ENCODE measurements at regions not wholly inside any gene's neighbourhood (a gene's known extent, or its start where the extent isn't known, plus 50 kb on each side); places are given as distances from the start of the nearest gene placed in this dataset.
"Not testable (repeated sequence)": the region's sequence is repeated elsewhere in the genome, so short reads cannot be mapped to it uniquely, and the experiment has no call there.

DNA sequence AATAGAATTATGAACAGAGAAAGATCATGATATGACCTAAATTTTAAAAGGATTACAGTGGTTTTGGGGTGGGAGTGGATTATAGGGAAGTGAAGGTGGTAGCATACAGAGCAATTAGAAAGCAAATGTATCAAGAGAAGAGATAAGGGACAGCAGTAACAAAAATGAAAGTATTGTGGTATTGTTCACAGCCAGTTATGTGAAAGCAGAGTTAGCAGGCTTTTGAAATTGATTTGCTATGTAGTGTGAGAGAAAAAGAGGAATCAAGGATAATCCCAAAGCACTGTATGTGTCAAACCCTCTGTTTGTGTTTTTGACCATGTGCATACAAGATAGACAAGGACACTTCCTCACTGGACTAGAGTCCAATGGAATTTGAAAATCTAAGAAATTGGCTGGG lies 1721.4 kb downstream of the PCDH9 start:
- TF ChIP-seq, protein P1, sequence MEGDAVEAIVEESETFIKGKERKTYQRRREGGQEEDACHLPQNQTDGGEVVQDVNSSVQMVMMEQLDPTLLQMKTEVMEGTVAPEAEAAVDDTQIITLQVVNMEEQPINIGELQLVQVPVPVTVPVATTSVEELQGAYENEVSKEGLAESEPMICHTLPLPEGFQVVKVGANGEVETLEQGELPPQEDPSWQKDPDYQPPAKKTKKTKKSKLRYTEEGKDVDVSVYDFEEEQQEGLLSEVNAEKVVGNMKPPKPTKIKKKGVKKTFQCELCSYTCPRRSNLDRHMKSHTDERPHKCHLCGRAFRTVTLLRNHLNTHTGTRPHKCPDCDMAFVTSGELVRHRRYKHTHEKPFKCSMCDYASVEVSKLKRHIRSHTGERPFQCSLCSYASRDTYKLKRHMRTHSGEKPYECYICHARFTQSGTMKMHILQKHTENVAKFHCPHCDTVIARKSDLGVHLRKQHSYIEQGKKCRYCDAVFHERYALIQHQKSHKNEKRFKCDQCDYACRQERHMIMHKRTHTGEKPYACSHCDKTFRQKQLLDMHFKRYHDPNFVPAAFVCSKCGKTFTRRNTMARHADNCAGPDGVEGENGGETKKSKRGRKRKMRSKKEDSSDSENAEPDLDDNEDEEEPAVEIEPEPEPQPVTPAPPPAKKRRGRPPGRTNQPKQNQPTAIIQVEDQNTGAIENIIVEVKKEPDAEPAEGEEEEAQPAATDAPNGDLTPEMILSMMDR (IDR thresholded peaks at IDR 0.05; ENCODE audit: low read depth, low read length), result no peak
- DNase-seq (ENCODE audit: extremely low read depth, low read depth), result no peak

- DNase-seq (ENCODE audit: extremely low read depth, low read depth), result no peak
- TF ChIP-seq, protein P1 (IDR thresholded peaks at IDR 0.05; ENCODE audit: low read depth, low read length), result no peak
Measured at GRCh38 chr13:65508338-65508737, 1721.8 kb downstream of the PCDH9 start.

- TF ChIP-seq, protein P1 (IDR thresholded peaks at IDR 0.05; ENCODE audit: low read depth, low read length), result no peak
Measured at GRCh38 chr13:65505941-65506340, 1724.2 kb downstream of the PCDH9 start.

DNA sequence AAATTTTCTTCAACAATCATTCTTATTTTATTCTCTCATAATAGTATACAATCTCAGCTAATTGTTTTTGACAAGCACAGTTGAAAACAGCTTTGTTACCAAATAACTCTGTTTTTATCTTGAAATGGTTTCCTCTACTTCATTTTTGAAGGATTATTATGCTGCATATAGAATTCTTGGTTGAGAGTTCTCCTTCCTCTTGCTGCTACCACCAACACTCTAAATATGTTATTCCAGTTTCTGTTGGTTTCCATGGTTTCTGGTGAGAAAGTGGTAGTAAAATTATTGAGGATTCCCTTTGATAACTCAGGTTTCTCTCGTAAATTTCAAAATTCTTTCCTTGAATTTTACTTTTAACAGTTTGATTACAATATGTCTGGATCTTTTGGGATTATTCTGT lies 1725.9 kb downstream of the PCDH9 start:
- no peak for DNase-seq (ENCODE audit: extremely low read depth, low read depth)
- TF ChIP-seq, protein P1 (IDR thresholded peaks at IDR 0.05; ENCODE audit: low read depth, low read length), result no peak

More at GRCh38 chr13:65505941-65506340, 1724.2 kb downstream of the PCDH9 start:
- no peak for DNase-seq (ENCODE audit: extremely low read depth, low read depth)

GRCh38 chr13:65500481-65500880 lies 1729.7 kb downstream of the PCDH9 start:
- TF ChIP-seq, protein P1 (IDR thresholded peaks at IDR 0.05; ENCODE audit: low read depth, low read length), result no peak
- DNase-seq (ENCODE audit: extremely low read depth, low read depth), result no peak

DNA sequence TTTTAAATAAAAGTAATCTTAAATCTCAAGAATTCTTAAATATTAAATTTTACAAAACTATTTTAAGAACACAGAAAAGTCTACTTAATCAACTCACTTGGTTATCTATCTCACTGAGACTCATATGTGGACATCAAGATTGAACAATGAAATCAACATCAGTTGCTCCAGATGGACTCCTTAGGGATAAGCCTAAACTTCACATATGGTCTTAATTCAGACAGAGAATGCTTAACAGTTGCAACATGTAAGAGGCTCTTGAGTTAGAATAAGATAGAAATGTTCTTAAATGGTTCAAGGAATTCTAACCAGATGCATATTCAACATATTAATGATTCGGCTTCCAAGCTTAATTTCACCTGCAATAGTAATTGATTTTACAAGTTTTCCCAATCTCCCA lies 1730.9 kb downstream of the PCDH9 start:
- DNase-seq (ENCODE audit: extremely low read depth, low read depth), result no peak
- TF ChIP-seq, protein P1 (IDR thresholded peaks at IDR 0.05; ENCODE audit: low read depth, low read length), result no peak

DNA sequence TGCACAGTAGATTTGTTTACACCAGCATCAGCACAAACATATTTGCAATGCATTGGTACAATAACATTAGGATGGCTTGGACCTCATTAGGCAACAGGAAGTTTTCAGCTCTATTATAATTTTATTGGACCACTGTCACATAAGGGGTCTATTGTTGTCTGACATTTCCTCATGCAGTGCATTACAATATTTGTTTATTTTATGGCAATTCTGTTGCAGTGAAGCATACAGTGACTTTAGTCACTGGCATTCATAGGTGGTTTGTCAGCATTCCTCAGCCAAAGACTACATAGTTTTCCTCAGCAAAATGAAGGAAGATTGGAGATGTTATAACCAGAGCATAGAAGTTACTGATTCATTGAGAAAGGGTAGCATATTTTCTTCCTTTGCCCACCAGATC lies 1732.9 kb downstream of the PCDH9 start:
- no peak for DNase-seq (ENCODE audit: extremely low read depth, low read depth)
- TF ChIP-seq, protein P1 (IDR thresholded peaks at IDR 0.05; ENCODE audit: low read depth, low read length), result no peak

DNA sequence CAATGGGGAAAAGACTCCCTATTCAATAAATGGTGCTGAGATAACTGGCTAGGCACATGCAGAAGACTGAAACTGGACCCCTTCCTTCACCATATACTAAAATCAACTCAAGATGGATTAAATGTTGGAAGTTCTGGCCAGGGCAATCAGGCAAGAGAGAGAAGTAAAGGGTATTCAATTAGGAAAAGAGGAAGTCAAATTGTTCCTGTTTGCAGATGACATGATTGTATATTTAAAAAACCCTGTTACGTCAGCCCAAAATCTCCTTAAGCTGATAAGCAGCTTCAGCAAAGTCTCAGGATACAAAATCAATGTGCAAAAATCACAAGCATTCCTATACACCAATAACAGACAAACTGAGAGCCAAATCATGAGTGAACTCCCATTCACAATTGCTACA lies 1739.4 kb downstream of the PCDH9 start:
- not testable (repeated sequence) for DNase-seq (ENCODE audit: extremely low read depth, low read depth)

Measured in AG09319 (cell line).